ENCODE measurements at regions not wholly inside any gene's neighbourhood (a gene's known extent, or its start where the extent isn't known, plus 50 kb on each side); places are given as distances from the start of the nearest gene placed in this dataset.

DNA sequence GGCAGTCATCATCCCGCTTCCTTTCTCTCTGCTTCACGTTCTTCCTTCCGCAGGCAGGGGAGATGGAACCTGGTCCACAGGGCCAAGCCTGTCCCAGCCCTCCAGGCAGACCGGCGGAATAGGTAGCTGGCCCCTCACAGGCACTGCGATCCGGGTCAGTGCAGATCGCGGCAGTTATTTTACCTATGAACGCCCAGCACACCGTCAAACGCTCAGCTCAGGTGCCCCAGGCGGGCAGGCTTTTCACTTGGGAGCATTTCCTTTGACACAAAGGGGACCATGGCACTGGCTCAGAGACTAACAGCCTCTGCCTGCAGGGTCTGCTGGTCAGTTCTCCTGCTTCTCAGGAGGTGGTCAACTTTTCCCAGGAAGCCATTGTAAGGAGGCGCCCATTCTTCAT lies 97.0 kb upstream of the ZNF98 start:
- no peak for TF ChIP-seq POLR2A (IDR thresholded peaks at IDR 0.05; ENCODE audit: low read length)
- no peak for TF ChIP-seq GATA1 (IDR thresholded peaks at IDR 0.05; ENCODE audit: low read depth, low read length)
